NCI-H345 treated with DMSO at 0.1 percent for 48 hours (cell line): ENCODE measurements at regions not wholly inside any gene's neighbourhood (a gene's known extent, or its start where the extent isn't known, plus 50 kb on each side); places are given as distances from the start of the nearest gene placed in this dataset.
"Not testable (repeated sequence)": the region's sequence is repeated elsewhere in the genome, so short reads cannot be mapped to it uniquely, and the experiment has no call there.

Experiments used
- DNase-seq: peaks from one replicate; lab custom pipeline; 2025; ENCODE audit not compliant: unreplicated experiment; lab: John Stamatoyannopoulos, UW

DNA sequence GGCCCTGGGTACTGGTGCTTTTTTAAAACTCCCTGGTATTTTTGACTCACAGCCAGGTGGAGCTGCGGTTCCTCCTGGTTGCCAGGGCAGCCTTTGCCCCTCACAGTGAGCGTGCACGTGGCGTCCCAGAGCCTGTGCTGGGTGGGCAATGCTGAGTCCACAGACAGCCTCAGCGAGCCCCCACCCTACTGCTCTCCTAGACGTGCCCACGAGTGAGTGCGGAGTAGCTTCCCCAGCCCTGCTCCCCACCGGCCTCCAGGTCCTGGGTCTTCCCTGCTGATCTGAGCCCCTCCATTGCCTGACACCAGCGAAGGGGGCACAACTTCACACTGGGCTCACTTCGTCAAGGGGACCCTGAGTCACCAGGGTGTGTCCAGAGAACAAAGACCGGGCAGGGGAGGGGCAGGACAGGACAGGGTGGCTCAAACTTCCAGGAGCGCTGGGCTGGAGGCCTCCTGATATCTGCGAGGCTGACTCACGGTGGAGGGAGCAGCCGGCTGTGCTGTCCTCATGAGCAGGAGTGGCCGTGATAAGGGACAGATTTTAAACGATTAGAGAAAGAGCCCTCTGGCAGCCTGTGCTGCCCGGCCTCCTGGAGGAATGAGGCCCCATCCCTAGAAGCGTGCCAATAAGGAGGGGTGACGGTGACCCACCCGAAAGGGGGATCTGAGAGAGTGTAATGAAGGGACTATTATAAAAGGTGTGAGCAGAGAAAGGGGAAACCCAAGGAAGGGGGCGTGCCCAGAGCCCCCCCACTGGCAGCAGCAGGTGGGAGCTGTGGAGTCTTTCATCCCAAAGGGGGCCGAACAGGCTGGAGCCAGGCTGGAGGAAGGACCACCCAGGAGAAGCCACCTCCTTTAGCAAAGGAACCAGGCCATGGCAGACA is 129.3 kb upstream of the FGF3 start:
- DNase-seq, result no peak

DNA sequence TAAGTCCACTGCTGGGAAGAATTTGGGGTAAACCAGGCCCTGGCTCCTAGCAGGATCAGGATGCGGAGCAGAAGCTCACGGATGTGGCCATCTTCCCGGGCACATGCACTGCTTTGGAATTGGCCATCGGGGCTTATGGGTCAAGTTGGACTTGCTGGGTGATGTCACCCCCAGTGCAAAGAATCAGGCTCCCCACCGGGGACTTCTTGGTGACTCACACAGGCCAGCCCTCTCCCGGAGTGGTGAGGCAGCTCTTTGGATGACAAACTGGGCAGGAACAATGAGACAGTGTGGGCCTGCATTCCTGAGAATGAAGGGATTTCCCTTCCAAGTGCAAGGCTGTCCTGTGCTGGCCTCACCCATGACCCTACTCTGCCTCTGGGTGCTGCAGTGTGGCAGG is 128.8 kb upstream of the ANO1 start:
- DNase-seq, result no peak

DNA sequence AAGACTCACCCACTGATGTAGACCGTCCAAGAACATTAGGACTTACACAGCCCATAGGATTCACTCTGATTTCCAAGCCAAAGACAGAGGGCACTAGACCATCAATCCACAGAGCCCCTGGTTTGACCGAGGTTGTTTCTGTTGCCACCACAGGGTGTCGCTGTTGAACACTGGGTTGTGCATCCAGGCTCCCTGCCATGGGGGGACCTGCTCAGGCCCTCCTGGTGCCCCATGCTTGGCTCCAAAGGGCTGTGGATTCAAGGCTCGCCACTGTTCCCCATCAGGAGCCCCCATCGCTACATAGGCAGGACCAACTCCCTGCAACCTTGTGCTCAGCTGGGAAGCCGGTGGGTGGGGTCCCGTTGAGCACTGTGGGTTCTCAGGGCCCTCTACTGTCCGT is 128.0 kb upstream of the ANO1 start:
- DNase-seq, result no peak

GRCh38 chr11:69950621-69951020 is 127.5 kb upstream of the ANO1 start:
- no peak for DNase-seq

DNA sequence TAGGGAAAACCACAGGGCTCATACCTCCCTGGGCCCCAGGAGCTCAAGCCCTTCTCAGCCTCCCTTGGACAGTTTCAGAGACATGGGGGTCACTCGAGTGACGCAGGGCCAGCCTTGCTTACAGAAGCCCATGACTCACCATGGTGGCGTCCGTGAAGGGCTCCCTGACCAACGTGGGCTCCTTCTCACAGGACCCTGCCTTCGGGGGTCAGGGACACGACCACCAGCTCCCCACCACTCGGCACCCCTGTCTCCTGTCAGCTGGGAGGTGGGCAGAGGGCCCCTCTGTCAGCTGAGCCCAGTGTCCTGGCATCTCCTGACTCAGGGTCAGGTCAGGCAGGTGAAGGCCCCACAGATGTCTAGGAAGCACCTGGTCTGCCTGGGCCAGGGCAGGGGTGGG is 126.3 kb upstream of the ANO1 start:
- DNase-seq, result no peak

GRCh38 chr11:69952229-69952975 is 125.7 kb upstream of the ANO1 start:
- DNase-seq, result not testable (repeated sequence)

DNA sequence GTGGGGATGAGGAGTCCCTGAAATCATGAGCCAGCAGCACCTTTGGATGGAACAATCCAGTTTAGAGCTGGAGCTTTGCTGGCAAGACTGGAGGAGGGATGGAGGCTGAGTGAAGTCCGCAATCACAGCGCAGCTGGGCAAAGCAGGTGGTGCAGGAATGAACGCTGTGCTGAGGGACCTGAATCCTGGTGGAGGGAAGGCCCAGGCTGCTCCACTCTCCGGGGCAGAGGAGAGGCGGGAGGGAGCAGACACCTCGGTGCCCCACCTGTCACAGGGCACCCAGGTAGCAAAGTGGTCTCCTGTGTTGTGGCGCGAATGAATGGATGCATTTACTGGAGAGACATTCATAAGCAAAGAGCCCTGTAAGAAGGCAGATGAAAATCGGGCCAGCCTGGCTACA is 124.8 kb upstream of the ANO1 start:
- no peak for DNase-seq

DNA sequence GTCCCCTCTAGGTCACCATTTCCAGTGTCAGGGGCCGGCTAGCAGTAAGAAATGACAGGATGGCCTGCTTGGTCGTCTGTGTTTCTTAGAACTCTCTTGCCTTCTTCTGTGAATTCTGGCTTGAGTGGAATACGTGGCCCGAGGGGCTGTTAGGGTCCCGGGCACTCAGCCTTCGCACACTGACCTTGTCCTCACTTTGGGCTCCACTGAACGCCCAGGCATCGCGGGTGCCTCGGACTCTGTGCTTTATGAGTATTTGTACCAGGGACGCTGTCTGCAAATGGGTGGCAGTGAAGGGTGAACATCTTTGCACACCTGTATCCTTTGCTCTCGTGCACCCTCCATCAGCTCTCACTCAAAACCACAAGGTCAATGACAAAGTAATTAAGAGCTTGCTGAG is 123.4 kb upstream of the ANO1 start:
- no peak for DNase-seq

DNA sequence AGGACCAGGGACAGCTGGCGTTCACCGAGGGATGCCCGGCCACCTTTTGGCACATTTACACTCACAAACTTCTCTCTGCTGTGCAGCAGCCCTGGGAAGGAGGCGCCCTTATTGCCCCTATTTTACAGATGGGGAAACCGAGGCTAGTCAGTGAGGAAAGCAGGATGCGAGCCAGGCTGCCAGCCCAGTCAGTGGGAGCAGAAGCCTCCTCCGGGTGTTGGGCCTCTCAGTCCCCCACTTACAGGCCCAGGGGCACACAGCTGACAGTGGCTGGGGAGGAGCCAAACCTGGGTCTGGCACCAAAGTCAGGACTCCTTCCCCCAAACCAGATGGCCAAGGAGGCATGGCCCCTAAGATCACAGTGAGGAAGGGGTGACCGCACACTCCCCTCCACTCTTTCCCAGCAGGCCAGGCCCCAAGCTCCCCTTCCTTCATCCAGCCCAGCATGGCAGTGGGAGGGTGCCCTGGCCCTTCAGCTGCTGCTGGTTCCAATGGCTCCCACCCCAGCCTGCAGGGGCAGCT is 121.4 kb upstream of the ANO1 start:
- DNase-seq, result no peak

DNA sequence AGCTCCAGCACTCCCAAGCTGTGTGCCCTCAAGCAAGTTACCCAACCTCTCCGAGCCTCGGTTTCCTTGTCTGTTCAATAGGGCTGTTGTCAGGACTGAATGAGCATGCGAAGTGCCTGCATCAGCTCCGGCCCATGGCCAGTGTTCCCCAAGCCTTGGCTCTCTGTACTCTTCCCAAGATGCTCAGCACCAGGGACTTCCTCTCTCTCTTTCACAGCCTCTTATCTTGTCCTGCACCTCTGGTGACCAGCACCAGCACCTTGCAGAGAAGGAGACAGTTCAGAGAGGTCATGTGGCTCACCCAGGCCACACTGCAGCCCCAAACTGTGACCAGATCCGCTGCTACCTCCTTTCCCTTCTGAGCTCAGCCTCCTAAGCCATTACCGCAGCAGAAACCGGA is 120.3 kb upstream of the ANO1 start:
- no peak for DNase-seq

DNA sequence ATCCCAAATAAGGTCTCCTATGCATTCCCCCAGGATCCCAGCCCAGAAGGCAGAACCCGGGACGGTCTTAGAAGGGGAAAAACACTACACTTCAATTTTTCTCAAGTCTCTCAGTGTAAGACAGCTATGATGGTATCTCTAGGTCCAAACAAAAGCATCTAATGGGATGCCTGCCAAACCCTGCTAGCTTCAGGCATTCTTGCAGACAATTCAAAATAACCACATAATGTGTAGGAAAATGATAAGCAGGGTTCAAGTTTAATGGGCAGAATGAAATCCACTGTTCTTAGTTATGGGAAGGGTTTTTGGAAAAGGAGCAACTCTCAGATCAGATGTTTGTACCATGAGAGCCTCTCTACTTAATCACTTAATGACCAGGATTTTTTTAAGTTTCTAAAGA is 119.8 kb upstream of the ANO1 start:
- no peak for DNase-seq

- no peak for DNase-seq
Observed at GRCh38 chr11:69959461-69959860, 118.7 kb upstream of the ANO1 start.

DNA sequence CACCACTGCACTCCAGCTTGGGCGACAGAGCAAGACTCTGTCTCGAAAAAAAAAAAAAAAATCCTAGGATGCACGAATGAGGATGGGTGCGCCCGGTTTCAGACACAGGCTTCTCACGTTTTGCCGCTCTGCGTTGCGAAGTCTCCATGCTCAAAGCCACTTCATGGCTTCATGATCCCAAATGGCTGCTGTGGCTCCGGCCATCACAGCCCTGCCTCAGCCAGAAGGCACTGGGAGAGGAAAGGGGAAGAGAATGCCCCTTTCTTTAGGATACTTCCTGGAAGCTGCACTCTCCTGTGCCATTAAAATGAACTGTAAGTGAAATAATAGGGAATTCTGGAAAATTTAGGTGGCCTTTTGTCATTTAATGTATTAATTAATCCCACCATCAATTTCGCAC is 116.4 kb upstream of the ANO1 start:
- DNase-seq, result no peak

DNA sequence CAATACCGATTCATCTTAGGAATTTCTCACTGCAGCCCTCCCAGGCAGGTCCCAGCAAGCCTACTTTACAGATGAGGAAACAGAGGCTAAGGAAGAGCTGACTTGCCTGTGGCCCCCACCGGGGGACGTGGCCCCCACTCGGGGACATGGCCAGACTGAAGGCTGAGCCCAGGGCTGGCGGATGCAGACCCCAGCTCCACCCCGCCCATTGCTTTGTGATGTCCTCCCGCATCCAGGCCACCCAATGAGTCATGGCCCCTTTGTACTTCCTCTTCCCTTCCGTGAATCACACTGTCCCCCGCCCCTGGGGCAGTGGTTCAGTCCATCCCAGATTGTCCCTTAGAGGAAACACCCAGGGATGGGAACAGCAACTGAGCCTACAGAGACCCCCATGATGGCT is 116.0 kb upstream of the ANO1 start:
- no peak for DNase-seq

GRCh38 chr11:69963533-69964246 is 114.4 kb upstream of the ANO1 start:
- DNase-seq, result no peak

DNA sequence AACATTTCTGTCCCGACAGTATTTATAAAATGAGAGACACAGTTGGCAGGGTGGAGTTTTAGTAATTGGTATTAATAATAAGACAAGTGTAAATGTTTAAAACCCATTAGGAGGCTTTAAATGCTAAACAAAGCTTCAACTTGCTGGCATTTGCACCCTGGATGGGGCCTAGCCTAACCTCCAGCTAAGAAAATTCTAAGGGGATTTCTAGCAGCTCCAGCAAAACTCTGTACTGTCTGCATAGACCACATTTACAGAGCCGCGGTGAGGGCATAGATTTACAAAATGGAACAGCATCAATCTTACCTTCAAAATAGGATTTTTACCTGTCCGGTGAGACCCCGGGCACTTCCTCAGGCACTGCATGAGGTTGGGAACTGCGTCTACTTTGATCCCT is 113.9 kb upstream of the ANO1 start:
- DNase-seq, result no peak

DNA sequence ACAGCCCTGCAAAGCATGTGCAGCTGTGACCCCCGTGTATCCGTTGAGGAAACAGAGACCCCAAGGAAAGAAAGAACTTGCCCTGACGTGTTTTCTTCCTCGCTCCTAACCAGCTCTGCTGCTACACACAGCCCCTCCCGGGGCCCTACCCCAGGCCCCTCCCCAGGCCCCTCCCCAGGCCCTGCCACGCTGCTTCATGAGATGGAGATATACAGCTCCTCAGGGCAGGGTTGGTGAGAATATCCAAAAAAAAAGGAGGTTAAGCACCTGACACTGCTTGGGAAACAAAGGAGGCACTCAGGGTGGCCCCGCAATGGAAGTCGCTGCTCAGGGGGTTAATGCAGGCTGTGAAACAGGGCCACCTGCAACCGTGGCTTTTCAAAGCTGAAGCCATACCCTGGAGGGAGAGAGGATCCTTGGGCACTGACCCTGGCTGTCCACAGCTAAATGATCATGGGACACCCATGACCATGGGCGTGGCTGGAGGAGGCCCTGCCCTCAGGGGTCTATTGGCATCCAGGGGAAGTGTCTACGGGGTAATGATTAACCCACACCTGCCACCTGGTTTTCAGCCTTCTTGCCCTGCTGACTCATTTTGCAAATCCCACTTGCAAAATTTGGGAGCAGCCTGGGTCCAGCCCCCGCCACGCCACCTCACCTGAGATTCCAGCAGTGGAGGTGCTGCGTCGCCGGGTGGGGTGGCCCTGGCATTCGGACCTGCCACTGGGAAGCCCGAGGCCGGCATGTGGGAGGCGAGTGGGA is 112.1 kb upstream of the ANO1 start:
- no peak for DNase-seq

DNA sequence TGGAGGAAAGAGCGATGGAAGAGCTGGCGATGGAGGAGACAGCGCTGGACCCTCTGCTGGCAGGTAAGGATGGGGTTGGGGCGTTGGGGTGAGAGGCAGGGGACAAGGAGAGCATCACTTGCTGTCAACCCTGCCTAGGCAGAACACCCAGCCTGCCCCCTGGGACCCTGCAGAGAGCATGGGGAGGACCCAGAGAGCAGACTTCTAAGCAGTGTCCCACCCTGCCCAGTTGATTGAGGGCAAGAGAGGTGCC is 111.6 kb upstream of the ANO1 start:
- no peak for DNase-seq

- DNase-seq, result no peak
Observed at GRCh38 chr11:69966910-69967483, 111.1 kb upstream of the ANO1 start.

GRCh38 chr11:69967484-69967883 is 110.6 kb upstream of the ANO1 start:
- no peak for DNase-seq
